ENCODE measurements at regions not wholly inside any gene's neighbourhood (a gene's known extent, or its start where the extent isn't known, plus 50 kb on each side); places are given as distances from the start of the nearest gene placed in this dataset.

- no peak for TF ChIP-seq ZNF565 (CRISPR knock-in tag; conservative IDR thresholded peaks at IDR 0.05; ENCODE audit: low read depth)
- no peak for TF ChIP-seq CSDC2 (CRISPR knock-in tag; IDR thresholded peaks at IDR 0.05)
- TF ChIP-seq BACH2 (CRISPR knock-in tag; IDR thresholded peaks at IDR 0.05; ENCODE audit: borderline replicate concordance) = no peak
- no peak for TF ChIP-seq ARNTL (CRISPR knock-in tag; IDR thresholded peaks at IDR 0.05; ENCODE audit: borderline replicate concordance, low read depth)
- no peak for TF ChIP-seq ESRRG (CRISPR knock-in tag; IDR thresholded peaks at IDR 0.05)
- TF ChIP-seq CREB5 (CRISPR knock-in tag; IDR thresholded peaks at IDR 0.05; ENCODE audit: low read depth) = no peak
- TF ChIP-seq PATZ1 (CRISPR knock-in tag; IDR thresholded peaks at IDR 0.05; ENCODE audit: borderline replicate concordance) = no peak
- TF ChIP-seq OSR1 (CRISPR knock-in tag; IDR thresholded peaks at IDR 0.05) = no peak
Measured at GRCh38 chr1:57675776-57676175, 251.9 kb upstream of the DAB1 start.
